HG03342 (cell line): ENCODE measurements at regions not wholly inside any gene's neighbourhood (a gene's known extent, or its start where the extent isn't known, plus 50 kb on each side); places are given as distances from the start of the nearest gene placed in this dataset.
A peak's percentile ranks its signal among the peaks of the same experiment; 100 is the strongest.

Source experiments
- ATAC-seq: cut with Tn5 transposase; IDR thresholded peaks from one replicate; pipeline ENCODE4 v1.9.1; 2021; ENCODE audit warnings: mild to moderate bottlenecking, moderate library complexity; ENCODE audit not compliant: unreplicated experiment

GRCh38 chr12:38138225-38139221 lies 178.1 kb upstream of the ALG10B start:
- peak; percentile 77 for ATAC-seq

GRCh38 chr12:38139456-38139855 lies 177.1 kb upstream of the ALG10B start:
- ATAC-seq = no peak

GRCh38 chr12:38141239-38141638 lies 175.3 kb upstream of the ALG10B start:
- no peak for ATAC-seq

GRCh38 chr12:38141861-38142260 lies 174.7 kb upstream of the ALG10B start:
- ATAC-seq = no peak

- no peak for ATAC-seq
Measured at GRCh38 chr12:38142974-38143373, 173.6 kb upstream of the ALG10B start.

GRCh38 chr12:38144049-38144448 lies 172.5 kb upstream of the ALG10B start:
- no peak for ATAC-seq

- no peak for ATAC-seq
Measured at GRCh38 chr12:38144601-38145436, 171.8 kb upstream of the ALG10B start.

GRCh38 chr12:38149395-38150073 lies 167.0 kb upstream of the ALG10B start:
- no peak for ATAC-seq

GRCh38 chr12:38151991-38152700 lies 164.4 kb upstream of the ALG10B start:
- no peak for ATAC-seq

GRCh38 chr12:38152816-38153736 lies 163.5 kb upstream of the ALG10B start:
- no peak for ATAC-seq

GRCh38 chr12:38153737-38154061 lies 162.9 kb upstream of the ALG10B start:
- ATAC-seq = no peak

- ATAC-seq = no peak
Measured at GRCh38 chr12:38154096-38155019, 162.2 kb upstream of the ALG10B start.

- ATAC-seq = no peak
Measured at GRCh38 chr12:38155020-38155395, 161.6 kb upstream of the ALG10B start.

- ATAC-seq = no peak
Measured at GRCh38 chr12:38155526-38156496, 160.8 kb upstream of the ALG10B start.

GRCh38 chr12:38156497-38157245 lies 159.9 kb upstream of the ALG10B start:
- ATAC-seq = no peak

GRCh38 chr12:38157274-38157932 lies 159.2 kb upstream of the ALG10B start:
- ATAC-seq = no peak
